ENCODE measurements at regions not wholly inside any gene's neighbourhood (a gene's known extent, or its start where the extent isn't known, plus 50 kb on each side); places are given as distances from the start of the nearest gene placed in this dataset.

GRCh38 chr10:37713132-37713501, 144.3 kb downstream of the ZNF248 start:
- no peak for TF ChIP-seq SUZ12 (IDR thresholded peaks at IDR 0.05; ENCODE audit: extremely low read depth, insufficient read depth, insufficient read length)
- no peak for TF ChIP-seq YY1 (IDR thresholded peaks at IDR 0.05; ENCODE audit: insufficient read depth, insufficient read length)

Data from NT2/D1 (cell line).